ENCODE measurements at regions not wholly inside any gene's neighbourhood (a gene's known extent, or its start where the extent isn't known, plus 50 kb on each side); places are given as distances from the start of the nearest gene placed in this dataset.
"Not testable (repeated sequence)": the region's sequence is repeated elsewhere in the genome, so short reads cannot be mapped to it uniquely, and the experiment has no call there.

DNA sequence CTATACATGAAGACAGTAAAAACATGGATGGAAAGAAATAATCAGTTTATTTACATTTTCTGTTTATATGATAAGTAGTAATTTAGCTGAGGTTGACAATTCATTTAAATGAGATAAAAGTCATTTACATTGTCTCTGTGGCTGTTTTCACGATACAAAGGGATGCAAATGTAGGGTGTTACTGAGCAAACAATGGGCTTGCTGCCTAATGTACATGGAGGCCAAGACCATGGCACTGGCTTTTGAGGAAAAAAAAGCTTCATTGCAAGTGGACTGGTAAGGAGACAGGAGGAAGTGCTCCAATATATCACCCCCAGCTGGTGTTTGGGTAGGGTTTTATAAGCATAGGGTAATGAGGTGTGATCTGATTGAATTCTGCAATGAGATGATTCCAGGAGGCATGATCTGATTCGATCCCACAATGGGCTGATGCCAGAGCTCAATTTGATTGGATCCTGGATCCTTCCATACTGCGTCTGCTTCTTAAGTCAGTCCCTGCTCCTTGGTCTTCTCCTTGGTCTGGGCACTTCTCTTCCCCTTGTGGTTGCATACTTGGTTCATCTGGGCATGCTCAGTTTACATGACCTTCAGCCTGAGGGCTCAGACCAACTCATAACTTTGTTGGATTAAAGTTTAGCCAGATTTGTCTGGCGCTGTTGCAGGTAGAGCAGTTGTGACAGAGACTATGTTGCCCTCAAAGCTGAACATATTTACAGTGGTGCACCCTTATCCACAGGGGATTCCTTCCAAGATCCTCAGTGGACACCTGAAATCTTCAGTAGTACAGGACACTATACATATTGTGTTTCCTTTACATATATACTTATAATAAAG, 181.2 kb downstream of the SPATA31A6 start:
- not testable (repeated sequence) for DNase-seq (ENCODE audit: low read depth); H3K4me3 ChIP-seq (ENCODE audit: low read depth, low read length)

DNA sequence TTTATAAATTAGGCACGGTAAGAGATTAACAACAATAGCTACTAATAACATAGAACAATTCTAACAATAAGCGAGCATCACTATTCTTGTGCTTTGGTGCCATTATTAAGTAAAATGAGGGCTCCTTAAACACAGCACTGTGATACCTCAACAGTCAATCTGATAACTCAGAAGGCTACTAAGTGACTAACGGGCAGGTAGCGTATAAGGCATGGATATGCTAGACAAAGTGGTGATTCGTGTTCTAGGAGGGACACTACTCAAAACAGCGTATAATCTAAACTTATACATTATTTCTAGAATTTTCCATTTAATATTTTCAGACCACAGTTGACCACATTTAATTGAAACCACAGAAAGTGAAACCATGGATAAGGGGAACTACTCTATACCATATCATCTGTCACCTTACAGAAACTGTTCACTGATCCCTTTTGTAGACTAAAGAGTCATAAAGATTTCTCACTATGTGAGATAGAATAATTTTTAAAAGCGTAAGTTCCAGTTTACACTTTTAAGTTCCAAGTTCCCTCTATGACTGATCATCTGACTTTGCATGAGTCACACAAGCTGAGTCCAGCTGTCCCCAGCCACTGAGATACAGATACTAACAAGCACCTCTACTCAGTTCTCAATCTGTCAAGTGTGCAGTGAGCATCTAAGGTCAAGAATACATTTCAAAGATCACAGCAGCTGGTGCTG, 181.9 kb downstream of the SPATA31A6 start:
- DNase-seq (ENCODE audit: low read depth) = peak; percentile 53
- H3K4me3 ChIP-seq (ENCODE audit: low read depth, low read length) = not testable (repeated sequence)

DNA sequence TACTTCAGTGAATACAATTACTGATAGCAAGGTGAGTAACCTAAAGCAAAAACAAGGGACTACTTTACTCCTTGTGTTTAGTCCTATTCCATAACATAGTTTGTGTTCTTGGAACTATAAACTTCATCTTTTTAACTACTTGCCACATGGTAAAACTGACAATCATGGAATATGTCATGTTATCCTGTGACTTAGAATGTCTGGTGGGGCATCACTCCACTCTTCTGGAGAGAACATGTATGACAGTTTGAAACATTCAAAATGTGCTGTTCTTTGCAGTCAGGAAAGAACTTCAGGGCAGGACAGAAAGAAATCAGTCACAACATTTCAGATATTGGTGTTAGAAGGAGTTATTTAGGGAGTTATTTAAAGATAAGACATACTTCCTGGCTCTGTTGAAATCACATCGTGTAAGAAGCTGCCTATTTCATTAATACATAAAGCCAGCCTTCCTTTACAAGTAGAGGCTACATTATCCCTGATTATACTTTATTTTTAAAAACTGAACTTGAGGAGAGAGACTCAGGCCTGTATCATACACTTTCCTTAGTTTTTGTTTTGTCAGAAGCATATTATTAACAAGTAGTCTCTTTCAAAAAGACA, 184.9 kb downstream of the SPATA31A6 start:
- DNase-seq (ENCODE audit: low read depth) = peak; percentile 42
- not testable (repeated sequence) for H3K4me3 ChIP-seq (ENCODE audit: low read depth, low read length)
- TF ChIP-seq, protein P1, sequence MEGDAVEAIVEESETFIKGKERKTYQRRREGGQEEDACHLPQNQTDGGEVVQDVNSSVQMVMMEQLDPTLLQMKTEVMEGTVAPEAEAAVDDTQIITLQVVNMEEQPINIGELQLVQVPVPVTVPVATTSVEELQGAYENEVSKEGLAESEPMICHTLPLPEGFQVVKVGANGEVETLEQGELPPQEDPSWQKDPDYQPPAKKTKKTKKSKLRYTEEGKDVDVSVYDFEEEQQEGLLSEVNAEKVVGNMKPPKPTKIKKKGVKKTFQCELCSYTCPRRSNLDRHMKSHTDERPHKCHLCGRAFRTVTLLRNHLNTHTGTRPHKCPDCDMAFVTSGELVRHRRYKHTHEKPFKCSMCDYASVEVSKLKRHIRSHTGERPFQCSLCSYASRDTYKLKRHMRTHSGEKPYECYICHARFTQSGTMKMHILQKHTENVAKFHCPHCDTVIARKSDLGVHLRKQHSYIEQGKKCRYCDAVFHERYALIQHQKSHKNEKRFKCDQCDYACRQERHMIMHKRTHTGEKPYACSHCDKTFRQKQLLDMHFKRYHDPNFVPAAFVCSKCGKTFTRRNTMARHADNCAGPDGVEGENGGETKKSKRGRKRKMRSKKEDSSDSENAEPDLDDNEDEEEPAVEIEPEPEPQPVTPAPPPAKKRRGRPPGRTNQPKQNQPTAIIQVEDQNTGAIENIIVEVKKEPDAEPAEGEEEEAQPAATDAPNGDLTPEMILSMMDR (conservative IDR thresholded peaks at IDR 0.05; ENCODE audit: low read depth, low read length) = peak; percentile 26

DNA sequence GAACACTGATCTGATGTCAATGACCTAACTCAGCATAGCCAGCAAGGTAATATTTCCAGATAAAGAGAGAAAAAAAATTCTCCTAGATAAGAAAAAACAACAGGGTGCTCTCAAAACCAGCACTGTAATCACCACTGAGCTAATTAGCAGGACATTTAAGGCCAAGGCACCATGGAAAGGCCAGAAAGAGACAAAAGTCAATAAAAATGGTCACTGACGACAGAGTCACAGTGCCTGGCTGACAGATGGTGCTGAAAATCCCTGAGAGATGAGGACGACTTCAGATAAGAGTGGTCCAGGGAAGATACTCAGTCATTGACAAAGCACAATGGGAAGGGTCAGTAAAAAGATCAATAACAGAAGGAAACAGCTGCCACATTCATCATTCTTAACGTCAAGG, 186.7 kb downstream of the SPATA31A6 start:
- not testable (repeated sequence) for H3K4me3 ChIP-seq (ENCODE audit: low read depth, low read length); DNase-seq (ENCODE audit: low read depth)

DNA sequence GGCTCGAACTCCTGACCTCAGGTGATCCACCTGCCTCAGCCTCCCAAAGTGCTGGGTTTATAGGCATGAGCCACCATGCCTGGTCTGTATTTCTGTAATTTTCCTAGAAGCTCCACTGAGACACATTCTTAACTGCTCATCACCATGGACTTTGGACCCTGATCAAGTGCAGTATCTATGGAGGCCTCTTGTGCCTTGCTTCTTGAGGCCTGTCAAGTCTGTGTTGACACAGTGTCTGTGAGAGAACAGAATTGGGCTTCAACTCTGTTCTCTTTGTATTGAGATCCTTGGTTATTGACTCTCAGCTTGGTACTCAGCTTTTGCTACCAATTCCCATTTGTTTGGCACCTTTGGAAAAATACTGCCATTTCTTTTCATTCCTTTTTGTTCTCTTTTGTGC, 188.0 kb downstream of the SPATA31A6 start:
- not testable (repeated sequence) for DNase-seq (ENCODE audit: low read depth); H3K4me3 ChIP-seq (ENCODE audit: low read depth, low read length)

DNA sequence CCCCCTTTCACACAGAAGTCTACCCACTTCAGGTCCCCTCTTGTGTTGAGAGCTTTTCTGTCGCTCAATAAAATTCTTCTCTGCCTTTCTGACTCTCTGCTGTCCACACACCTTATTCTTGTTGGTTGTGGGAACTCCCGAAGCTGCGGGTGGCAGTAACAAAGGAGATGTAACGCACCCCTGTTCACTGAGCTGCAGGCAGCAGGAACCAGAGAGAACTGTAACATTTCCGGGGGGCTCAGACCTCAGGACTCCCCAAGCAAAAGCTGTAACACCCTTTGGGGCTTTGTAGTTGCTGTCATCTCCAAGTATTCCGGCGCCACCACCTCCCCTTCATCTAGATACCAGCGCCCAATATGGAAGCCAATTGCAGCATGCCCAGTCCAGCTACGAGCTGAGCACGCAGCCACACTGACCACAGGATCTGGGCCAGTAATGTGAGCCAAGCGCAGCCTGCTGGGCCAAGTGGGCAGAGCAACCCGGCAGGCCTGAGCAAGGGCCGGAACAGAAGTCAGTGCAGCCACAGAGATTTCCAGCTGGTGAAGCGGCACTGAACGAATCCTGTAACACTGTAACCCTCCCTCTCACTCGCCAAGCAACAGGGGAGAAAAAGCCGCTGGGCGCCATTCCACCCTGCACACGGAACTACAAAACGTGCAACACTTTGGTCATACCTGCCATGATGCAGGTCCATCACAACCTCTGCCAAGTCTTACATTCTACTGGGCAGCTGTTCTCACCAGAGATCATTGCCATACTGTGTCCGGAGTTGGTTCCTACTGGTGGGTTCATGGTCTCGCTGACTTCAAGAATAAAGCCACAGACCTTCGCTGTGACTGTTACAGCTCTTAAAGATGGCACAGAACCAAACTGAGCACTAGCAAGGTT, 194.3 kb downstream of the SPATA31A6 start:
- not testable (repeated sequence) for H3K4me3 ChIP-seq (ENCODE audit: low read depth, low read length)

DNA sequence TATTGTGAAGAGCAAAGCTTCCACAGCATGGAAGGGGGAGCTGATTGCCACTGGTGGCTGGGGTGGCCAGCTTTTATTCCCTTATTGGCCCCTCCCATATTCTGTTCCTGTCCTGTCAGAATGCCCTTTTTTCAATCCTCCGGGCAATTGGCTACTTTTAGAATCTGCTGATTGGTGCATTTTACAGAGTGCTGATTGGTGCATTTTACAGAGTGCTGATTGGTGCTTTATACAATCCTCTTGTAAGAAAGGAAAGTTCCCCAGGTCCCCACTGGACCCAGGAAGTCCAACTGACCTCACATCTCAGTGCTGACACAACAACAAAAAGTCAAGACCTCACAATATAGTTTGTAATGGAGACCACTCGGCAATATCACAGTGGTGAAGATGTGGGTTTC, 195.0 kb downstream of the SPATA31A6 start:
- H3K4me3 ChIP-seq (ENCODE audit: low read depth, low read length) = no peak overlapping the region
- DNase-seq (ENCODE audit: low read depth) = no peak
- TF ChIP-seq, protein P1 (conservative IDR thresholded peaks at IDR 0.05; ENCODE audit: low read depth, low read length) = no peak

More for the DNA sequence above, 194.3 kb downstream of the SPATA31A6 start:
- DNase-seq (ENCODE audit: low read depth) = not testable (repeated sequence)

DNA sequence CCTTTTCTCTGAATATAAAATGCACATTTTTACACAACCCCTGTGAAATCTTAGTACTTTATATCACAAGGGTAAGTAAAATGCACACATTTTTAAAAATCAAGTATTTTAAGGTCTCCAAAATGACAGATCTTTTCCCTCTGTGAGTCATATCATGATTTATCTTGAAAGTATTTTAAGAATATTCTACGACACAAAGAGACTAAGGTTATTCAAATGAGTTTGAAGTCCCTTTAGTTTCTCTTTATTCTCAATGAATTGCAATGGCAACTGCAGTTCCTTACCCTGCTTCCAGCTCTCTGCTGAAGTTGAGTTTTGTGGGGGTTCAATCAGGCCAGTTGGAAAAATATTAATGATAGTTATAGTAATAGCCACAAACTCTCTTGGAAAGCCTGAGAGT, 196.1 kb downstream of the SPATA31A6 start:
- peak; percentile 4 for DNase-seq (ENCODE audit: low read depth)
- H3K4me3 ChIP-seq (ENCODE audit: low read depth, low read length) = not testable (repeated sequence)

DNA sequence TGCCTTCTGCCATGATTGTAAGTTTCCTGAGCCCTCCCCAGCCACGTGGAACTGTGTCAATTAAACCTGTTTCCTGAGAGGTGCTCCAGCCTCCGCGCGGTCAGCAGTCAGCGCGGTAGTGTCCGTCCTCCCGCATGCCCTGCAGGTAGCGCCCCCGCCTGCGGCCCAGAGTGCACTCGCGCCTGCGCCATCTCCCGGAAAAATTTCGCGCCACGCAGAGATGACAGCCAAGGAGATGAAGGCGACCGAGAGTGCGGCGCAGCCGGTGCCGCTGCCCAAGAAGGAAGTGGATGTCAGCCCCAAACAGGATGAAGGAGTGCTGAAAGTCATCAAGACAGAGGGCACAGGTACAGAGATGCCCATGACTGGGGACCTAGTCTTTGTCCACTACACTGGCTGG, 201.1 kb downstream of the SPATA31A6 start:
- not testable (repeated sequence) for DNase-seq (ENCODE audit: low read depth); H3K4me3 ChIP-seq (ENCODE audit: low read depth, low read length)

DNA sequence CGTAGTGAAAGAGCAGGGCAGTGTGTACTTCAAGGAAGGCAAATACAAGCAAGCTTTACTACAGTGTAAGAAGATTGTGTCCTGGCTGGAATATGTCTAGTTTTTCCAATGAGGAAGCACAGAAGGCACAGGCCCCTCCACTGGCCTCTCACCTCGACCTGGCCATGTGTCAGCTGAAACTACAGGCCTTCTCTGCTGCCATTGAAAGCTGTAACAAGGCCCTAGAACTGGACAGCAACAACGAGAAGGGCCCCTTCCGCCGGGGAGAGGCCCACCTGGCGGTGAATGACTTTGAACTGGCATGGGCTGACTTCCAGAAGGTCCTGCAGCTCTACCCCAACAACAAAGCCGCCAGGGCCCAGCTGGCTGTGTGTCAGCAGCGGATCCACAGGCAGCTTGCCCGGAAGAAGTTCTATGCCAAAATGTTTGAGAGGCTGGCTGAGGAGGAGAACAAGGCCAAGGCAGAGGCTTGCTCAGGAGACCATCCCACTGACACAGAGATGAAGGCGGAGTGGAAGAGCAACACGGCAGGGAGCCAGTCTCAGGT, 202.2 kb downstream of the SPATA31A6 start:
- DNase-seq (ENCODE audit: low read depth) = not testable (repeated sequence)

DNA sequence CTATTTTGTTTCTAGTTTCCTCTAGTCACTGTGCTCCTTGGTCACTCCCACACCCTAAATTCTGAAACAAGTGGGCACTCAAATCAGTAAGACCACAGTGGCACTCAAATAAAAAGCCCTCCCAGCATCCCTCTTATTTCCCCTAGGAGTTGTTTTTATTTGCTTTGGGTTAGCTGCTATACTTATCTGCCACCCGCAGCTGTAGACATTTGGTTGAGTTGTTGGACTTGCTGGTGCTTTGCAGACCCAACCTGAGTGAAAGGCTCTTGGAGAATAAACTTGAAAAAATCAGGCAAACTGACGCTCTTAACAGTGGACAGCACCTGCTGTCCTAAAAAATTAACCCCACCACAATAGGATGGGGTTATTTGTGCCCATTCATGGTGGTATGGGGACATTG, 203.0 kb downstream of the SPATA31A6 start:
- no peak for DNase-seq (ENCODE audit: low read depth)
- TF ChIP-seq, protein P1 (conservative IDR thresholded peaks at IDR 0.05; ENCODE audit: low read depth, low read length) = no peak
- no peak overlapping the region for H3K4me3 ChIP-seq (ENCODE audit: low read depth, low read length)

More for the DNA sequence above, 202.2 kb downstream of the SPATA31A6 start:
- H3K4me3 ChIP-seq (ENCODE audit: low read depth, low read length) = not testable (repeated sequence)

Data from choroid plexus epithelial cell (primary cell).